ENCODE measurements at regions not wholly inside any gene's neighbourhood (a gene's known extent, or its start where the extent isn't known, plus 50 kb on each side); places are given as distances from the start of the nearest gene placed in this dataset.

GRCh38 chr18:5678278-5678677, 134.5 kb upstream of the EPB41L3 start:
- TF ChIP-seq, protein P1, sequence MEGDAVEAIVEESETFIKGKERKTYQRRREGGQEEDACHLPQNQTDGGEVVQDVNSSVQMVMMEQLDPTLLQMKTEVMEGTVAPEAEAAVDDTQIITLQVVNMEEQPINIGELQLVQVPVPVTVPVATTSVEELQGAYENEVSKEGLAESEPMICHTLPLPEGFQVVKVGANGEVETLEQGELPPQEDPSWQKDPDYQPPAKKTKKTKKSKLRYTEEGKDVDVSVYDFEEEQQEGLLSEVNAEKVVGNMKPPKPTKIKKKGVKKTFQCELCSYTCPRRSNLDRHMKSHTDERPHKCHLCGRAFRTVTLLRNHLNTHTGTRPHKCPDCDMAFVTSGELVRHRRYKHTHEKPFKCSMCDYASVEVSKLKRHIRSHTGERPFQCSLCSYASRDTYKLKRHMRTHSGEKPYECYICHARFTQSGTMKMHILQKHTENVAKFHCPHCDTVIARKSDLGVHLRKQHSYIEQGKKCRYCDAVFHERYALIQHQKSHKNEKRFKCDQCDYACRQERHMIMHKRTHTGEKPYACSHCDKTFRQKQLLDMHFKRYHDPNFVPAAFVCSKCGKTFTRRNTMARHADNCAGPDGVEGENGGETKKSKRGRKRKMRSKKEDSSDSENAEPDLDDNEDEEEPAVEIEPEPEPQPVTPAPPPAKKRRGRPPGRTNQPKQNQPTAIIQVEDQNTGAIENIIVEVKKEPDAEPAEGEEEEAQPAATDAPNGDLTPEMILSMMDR (IDR thresholded peaks at IDR 0.05; ENCODE audit: low read length, missing control alignments), result no peak
- H3K4me3 ChIP-seq (replicated peaks; ENCODE audit: low read depth, low read length), result no peak overlapping the region
- no peak for DNase-seq (ENCODE audit: low read depth)

DNA sequence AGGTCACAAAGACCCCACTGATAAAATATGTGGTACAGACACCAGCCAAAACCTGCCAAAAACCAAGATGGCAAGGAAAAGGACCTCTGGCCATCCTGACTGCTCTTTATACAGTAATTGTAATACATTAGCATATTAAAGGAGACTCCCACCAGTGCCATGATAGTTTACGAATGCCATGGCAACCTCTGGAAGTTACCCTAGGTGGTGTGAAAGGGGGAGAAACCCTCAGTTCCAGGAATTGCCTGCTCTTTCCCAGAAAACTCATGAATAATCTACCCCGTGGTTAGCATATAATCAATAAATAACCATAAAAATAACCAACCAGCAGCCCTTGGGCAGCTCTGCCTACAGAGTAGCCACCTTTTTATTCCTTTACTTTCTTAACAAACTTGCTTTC, 129.8 kb upstream of the EPB41L3 start:
- no peak for DNase-seq (ENCODE audit: low read depth)
- TF ChIP-seq, protein P1 (IDR thresholded peaks at IDR 0.05; ENCODE audit: low read length, missing control alignments), result no peak
- H3K4me3 ChIP-seq (replicated peaks; ENCODE audit: low read depth, low read length), result no peak overlapping the region

- no peak for DNase-seq (ENCODE audit: low read depth)
- TF ChIP-seq, protein P1 (IDR thresholded peaks at IDR 0.05; ENCODE audit: low read length, missing control alignments), result no peak
- no peak overlapping the region for H3K4me3 ChIP-seq (replicated peaks; ENCODE audit: low read depth, low read length)
Measured at GRCh38 chr18:5669585-5669984, 125.8 kb upstream of the EPB41L3 start.

DNA sequence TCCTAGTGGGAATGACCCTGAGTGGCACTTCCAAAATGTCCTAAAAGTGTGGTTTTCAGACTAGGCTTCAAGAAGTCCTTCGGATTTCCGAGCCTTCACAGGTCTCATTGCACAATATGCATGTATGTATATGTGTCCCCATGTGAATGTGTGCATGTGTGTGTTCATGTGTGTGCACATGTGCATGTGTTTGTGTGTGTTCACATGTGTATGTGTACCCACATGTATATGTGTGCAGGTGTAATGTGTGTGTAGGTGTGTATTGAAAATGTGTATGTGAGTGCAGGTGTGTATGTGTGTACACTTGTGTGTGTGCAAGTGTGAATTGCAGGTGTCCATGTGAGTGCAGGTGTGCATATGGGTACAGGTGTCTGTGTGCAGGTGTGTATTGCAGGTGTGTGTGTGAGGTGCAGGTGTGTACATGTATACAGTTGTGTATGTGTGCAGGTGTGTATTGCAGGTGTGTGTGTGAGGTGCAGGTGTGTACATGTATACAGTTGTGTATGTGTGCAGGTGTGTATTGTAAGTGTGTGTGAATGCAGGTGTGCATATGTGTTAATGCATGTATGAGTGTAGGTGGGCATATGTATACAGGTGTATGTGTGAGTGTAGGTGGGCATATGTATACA, 124.4 kb upstream of the EPB41L3 start:
- DNase-seq (ENCODE audit: low read depth), result no peak
- no peak overlapping the region for H3K4me3 ChIP-seq (replicated peaks; ENCODE audit: low read depth, low read length)
- TF ChIP-seq, protein P1 (IDR thresholded peaks at IDR 0.05; ENCODE audit: low read length, missing control alignments), result no peak

DNA sequence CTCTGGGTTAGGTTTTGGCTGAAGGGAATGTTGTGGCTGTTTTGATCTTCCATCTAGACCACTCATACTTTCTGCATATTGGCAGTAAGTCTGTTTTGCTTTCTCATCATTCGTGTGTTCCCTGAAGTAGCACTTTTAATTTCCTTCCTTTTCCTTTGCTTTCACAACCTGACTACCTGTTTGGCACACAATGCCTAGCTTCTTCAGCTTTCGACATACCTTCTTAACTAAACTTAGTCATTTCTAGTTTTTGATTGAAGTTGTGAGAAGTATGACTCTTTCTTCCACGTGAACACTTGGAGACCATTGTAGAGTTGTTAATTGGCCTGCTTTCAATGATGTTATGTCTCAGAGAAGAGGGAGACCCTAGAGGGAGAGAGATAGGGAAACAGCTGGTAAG, 123.6 kb upstream of the EPB41L3 start:
- no peak overlapping the region for H3K4me3 ChIP-seq (replicated peaks; ENCODE audit: low read depth, low read length)
- TF ChIP-seq, protein P1 (IDR thresholded peaks at IDR 0.05; ENCODE audit: low read length, missing control alignments), result no peak
- DNase-seq (ENCODE audit: low read depth), result no peak

- TF ChIP-seq, protein P1 (IDR thresholded peaks at IDR 0.05; ENCODE audit: low read length, missing control alignments), result no peak
- H3K4me3 ChIP-seq (replicated peaks; ENCODE audit: low read depth, low read length), result no peak overlapping the region
- DNase-seq (ENCODE audit: low read depth), result no peak
Measured at GRCh38 chr18:5662586-5663090, 118.8 kb upstream of the EPB41L3 start.

GRCh38 chr18:5661179-5661578, 117.4 kb upstream of the EPB41L3 start:
- no peak overlapping the region for H3K4me3 ChIP-seq (replicated peaks; ENCODE audit: low read depth, low read length)
- TF ChIP-seq, protein P1 (IDR thresholded peaks at IDR 0.05; ENCODE audit: low read length, missing control alignments), result no peak
- DNase-seq (ENCODE audit: low read depth), result no peak

Data from fibroblast of pulmonary artery (primary cell).